Kasumi-1 (cell line): ENCODE measurements at regions not wholly inside any gene's neighbourhood (a gene's known extent, or its start where the extent isn't known, plus 50 kb on each side); places are given as distances from the start of the nearest gene placed in this dataset.

Source experiments
- DNase-seq, 2 experiments: peaks; one replicate each; lab custom pipeline; 2025; lab: John Stamatoyannopoulos, UW

DNA sequence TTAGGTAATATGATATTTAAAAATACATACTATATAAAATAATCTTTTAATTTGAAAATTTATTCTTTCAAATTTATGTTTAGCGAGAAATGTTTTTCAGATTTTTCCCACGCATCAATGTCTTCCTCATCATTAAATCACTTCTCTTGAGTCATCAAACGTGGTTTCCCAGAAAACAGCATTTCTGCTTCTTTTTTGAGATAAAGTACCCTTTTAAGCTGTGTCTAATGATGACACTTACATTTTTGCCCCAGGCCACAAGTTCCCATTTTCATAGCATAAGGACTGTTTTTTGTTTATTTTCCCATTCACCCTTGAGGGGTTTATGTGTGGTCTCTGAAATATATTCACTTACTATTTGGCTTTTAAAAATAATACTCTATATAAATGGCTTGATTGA lies 139.0 kb upstream of the HS3ST3A1 start:
- DNase-seq, result no peak

DNA sequence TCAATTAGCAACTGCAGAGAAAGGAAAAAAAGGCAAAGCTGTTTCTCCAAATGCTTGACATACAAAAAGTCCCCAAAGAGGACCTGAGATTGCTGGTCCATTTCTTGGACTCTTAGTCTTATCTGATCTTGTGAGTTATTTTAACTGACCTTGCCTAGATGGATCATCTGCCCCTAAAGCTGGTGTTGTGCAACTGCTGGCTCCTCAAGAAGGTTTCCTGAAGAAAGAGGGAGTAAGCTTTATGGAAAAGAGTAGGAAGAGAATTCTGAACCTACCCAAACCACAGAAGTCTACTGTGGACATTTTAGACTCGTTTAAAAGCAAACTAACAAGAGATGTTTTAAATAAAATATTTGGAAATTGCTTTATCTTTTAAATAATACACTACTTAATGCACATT lies 140.0 kb upstream of the HS3ST3A1 start:
- DNase-seq, result no peak

DNA sequence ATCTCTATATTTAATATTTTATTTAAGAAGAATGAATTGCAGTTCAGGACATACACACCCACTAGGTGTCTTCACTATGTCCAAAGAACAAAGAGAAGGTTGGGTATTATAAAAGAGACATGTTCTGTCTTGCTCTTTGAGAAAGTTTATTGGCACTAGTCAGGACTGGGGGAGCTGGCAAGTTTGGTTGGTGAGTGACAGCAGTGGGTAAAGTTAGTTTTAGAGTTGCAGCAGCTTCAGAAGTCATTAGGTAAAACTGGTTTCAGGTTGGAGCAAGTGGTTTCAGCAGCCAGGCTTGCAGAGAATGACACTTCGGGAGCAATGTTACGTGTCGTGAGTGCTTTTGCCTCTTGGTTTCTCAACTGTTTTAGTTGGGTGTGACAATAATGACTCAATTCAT lies 142.2 kb upstream of the HS3ST3A1 start:
- DNase-seq, result no peak

DNA sequence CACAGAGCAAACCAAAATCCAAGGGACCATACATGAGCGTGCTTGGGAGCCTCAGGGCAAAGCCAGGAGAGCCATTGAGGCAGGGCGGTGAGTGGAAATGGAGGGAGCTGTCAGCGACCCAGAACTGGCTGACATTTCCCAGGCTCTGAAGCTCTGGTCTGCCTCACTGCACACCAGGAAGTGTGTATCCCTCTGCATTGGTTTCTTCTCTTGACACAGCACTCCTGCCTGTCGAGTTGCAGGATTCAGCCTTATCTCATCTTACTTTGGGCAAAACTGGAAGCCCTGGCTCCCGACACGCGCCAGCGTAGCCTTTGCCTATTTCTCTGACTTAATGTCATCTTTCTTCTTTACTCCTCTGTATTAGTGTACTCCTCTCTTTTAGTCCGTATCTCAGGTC lies 144.7 kb upstream of the HS3ST3A1 start:
- DNase-seq, result no peak

DNA sequence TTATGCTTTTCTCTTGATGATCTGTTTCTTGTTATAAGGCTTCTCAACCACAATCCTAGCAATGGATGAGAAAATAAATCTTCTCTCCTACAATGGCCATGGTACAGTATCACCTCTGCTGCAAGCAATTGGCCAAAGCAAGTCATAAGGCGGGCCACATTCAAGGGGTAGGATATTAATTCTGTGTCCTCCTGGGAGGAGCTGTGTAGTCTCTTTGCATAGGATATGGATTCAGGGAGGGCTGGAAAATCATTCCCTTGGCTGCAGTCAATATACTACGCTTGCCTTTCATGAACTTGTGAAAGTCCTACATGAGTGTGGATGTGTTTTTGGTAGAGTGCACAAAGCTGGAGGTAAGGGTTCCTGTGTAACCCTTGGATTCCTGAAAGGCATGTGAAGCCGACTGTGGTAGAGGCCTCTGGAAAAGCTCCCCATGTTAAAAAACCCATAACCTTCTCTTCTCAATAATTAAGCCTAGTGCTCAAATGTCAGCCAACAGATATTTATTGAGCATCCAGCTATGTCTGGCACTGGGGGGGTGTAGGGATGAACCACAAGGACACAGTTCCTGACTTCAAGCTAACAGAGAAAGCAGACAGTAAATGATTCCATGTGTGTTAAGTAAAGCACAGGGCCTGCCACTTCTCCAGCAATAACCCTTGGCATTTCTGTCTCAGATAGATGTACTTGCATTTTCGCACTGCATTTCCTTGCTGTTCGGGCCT lies 147.6 kb upstream of the HS3ST3A1 start:
- DNase-seq, result no peak

DNA sequence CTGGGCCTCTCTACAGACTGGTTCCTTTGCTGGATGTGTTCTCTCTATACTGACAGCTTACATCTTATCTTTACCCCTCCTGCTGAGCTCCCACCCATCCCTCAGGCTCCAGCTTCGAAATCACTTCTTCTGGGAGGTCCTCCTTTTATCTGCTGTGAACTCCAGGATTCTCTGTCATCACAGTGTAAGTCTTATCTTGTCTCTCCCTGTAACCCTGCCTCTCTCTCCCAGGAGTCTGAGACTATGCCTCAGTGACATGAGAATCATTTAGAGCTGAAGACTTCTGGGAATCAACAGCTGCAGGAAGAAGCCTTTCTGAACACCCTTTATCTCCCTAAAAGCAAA lies 148.1 kb upstream of the HS3ST3A1 start:
- DNase-seq, result no peak

DNA sequence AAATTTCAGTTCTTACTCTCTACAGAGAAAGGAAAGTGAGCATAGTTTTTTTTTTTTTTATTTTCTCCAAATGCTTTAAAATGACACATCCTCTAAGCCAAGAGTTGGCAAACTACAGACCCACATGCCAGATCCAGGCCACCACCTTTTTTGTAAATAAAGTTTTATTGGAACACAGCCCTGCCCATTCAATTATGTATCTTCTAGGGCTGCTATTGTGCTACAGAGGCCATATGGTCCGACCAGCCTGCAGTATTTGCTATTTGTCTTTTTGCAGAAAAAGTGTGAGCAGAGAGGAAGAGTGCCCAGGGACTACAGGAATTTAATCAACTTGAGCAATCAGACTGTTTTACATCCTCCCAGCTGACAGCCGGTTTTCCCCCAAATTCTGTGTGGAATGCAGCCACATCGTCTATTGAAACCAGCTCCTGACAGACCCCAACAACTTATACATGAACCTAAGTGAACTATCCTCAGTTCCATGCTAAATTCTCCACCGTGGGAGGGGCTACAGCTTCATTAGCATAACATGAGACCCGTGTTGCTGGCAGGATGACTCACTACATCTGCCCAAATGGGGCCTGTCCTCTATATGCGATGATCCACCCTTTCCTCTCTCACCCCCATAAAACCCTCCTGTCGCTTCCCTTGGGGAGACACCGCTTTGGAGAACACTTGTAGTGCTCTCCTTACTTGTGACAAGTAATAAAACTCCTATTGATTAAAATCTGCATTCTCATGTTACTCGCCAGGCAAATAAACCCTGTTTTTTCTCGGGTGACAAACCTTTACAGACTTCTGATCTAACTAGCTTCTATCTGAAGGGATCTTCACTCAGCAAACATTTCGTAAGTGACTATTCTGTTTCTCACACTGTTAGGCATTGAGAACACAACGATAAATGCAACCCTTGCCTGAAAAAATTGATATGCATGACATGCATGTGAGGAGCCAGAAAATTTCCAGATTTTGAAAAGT lies 149.4 kb upstream of the HS3ST3A1 start:
- DNase-seq, result no peak

DNA sequence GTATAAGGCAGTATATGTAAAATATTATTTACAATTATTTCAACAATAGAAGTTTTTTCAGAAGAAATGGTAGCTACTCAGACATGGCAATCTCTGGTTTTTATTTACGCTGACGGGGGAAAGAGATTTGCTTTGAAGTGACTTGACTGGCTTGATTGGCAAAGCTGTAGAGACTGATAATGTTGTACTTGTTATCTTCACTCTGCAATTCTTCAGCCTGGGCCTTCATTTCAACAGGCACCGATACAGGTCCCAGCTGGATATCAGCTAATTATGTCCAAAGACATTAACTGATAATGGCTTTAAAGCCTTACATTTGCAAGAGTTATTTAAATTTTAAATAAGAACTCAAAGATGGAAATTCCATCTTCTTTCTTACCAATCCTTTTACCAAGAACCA lies 151.4 kb upstream of the HS3ST3A1 start:
- no peak for DNase-seq

DNA sequence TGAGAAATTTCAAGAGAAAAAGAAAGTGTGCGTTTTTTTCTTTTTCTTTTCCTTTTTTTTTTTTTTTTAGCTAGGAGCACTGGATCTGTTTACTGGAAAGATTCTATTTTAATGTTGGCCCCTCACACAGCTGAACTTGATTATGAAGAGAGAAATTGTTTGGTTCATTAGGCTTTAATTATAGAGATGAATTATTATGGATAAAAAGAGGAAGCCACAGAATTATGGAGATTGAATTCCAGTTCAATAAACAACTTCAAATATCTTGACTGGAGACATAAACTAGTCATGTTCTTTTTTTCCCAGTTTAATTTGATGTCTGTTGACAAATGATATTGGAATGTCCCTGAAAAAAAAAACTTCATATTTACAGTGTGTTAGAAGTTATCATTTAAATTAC lies 152.0 kb upstream of the HS3ST3A1 start:
- no peak for DNase-seq

DNA sequence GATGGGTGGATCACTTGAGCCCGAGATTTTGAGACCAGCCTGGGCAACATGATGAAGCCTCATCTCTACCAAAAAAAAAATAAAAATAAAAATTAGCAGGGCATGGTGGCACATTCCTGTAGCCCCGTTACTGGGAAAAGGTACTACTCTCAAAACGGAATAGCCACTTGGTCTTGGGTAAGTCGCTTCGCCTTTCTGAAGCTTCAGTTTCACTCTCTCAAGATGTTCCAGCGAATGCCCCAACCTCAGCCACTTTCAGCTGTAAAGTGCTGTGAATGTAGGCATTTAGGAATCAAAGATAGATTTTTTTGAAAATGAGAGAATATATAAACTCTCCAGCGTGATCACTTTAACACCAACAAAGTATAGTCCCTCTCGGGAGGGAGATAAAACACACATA lies 154.1 kb upstream of the HS3ST3A1 start:
- no peak for DNase-seq

DNA sequence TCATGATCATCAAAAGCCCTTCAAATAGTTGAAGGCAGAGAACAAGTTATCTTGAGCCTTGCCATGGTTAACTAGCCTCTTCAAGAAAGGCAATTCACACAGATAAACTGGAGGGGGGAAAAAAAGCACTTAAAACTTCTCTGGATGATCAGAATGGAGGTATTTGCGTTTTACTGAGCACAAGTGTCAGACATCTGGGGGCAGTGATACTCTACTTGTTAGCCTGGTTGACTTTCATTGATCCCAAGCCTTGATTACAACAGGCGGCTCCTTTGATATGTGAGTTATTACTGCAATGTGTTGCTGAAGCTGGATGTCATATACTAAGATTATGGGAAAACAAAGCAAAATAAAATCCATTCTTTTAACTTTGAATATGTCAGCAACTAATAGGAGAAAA lies 155.0 kb upstream of the HS3ST3A1 start:
- DNase-seq, result no peak

DNA sequence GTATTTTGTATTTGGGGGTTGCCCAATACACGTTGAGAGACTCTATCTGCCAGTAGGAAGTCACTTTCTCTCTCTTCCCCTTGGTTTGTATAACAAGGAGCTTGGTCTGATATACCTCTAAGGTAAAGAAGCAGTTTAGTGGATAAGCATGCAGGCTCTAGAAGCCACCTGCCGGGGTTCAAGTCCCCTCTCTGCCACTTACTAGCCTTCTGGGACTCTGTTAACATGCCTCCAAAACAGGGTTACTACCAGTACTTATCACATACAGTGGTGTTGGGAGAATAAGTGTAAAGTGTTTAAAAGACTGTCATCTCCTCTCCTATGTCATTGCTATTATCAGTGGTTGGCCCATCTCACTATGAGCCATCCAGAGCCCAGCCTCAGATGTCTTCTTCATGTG lies 156.1 kb upstream of the HS3ST3A1 start:
- no peak for DNase-seq

DNA sequence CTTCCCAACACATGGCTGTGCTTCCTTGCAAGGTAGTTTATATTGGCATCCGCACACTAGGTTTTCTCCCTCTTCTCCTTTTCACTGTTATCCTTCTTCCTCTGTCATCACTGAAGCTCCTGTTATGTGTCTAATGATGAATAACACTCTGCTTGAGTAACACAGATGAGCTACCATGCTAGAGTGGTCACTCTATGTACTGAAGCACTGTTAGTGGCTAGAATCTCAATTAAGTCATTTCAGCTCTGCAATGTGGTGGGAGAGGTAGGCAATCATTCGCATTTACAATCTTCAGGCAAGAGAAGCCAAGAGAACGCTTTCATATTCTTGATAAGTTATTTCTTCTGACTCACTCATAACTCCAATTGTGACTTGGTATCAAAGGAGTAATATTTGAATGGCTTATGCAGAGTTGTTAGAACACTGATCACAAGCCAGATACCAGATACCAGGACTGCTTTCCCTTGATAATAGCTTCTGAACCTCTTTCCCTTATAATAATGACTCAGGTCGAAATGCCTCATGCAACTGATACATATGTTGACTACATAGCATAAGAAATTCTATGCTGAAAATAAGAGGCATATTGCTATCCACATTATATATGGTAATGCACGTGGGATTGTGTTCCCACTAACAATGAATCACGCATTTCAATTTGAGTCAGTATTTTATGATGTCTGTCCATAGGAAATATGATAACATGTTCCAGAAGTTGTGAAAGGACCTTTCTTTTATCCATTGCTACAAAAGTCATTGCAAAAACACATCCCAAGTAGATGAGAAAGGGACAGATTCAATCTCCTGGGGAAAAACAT lies 158.0 kb upstream of the HS3ST3A1 start:
- no peak for DNase-seq

DNA sequence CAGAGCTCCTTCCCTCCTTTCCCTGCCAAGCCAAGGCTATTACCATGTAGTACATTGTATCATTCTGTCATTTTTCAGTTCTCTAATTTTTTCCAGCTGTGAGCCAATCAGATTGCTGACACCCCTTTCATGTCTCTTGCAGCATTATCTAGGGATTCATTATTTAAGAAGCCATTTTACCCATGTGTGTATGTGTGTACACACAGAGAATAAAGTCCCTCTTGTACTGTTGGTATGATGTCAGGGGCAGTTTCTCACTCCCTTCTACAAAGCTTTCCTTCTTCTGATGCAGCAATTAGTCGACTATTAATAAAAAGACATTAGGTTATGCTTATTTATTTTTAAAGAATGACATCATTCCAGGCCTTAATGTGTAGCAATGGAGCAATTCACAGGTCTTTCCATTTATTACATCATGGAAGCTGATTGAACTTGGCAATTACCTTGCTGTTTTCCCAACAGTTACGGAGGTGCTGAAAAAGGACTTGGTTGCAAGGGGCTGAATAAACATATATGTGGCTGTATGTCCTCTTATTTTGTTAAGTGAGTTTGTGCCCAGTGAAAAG lies 159.4 kb upstream of the HS3ST3A1 start:
- no peak for DNase-seq

DNA sequence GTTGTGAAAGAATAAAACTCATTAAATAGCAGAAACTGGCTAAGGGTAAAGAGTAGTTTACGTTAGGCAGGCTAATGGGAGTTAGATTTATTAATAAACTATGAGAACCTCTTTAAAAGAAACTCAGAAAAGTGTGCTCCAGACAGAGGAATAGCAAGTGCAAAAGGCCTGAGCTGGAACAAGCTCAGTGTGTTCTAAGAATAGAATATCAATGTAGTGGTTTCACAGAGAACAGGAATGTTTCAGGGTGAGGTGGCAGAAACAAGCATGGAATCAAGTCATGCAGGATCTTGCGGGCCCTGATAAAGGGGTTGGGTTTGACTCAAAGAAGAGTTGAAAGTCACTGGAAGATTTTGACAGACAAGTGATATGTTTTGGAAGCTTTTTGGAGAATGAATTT lies 164.0 kb upstream of the HS3ST3A1 start:
- DNase-seq, result no peak

DNA sequence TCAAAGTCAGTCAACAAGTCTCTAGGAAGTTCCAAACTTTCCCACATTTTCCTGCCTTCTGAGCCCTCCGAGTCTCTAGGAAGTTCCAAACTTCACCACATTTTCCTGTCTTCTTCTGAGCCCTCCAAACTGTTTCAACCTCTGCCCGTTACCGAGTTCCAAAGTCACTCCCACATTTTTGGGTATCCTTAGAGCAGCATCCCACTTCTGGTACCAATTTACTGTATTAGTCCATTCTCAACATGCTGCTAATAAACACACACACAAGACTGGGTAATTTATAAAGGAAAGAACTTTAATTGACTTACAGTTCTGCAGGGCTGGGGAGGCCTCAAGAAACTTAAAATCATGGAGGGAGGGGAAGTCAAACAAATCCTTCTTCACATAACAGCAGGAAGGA lies 169.0 kb upstream of the HS3ST3A1 start:
- DNase-seq, result no peak

DNA sequence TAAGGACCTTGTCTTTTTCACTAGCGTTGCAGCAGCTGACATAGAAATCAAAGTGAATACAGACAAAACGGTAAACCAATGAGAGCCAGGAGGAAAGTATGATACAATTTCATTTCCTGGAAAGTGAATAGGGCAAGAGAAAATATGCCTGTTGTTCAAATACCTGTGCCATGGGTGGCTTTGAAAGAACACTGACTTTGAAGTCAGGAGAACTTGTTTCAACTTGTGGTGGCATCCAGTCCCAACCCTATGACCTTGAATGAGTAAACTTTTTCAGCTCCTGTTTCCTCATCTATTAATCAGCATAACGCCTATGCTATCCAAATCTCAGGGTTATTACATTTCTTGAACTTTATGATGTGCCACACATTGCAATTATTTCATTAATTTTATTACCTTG lies 173.7 kb upstream of the HS3ST3A1 start:
- DNase-seq, result no peak

DNA sequence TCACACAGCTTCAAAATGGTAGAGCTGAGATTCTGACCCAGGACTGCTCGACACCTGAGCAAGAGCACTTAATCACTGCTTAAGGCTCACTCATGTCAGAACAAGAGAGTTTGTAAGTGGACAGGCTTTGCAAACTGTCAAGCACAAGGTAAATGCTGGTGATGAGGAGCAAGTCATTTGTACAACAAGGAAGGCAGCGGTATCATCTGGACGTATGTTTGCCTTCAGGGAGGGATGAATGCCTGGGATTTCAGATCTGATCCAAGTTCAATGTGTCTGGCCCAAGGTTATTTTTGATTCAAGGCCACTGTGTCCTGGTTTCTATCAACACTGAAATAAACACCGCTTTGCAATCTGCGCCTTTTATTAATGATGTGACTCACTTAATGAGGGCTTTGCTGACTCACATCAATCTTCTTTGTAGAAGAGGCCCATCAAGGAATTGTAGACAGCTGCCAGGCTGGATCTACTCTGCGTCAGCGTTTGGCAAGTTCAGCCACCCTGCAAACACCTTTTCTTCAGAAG lies 174.4 kb upstream of the HS3ST3A1 start:
- no peak for DNase-seq

DNA sequence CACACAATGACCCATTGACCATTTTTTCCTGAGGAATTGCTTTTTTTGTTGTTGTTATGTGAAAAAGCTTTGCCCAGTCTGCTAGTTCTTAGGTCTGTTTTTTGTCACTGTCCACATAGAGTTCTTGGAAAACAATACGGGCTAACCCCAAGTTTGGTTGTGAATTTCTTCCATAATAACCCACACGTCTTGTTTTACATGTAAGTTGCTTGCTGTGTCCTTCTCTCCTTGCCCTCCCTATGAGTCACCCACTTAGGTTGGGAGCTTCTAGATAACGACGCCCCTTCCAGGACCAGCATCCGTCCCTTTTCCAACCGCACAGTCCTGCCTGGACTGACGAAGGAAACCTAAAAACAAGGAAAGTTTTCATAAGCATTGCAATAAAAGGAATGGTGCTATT lies 175.3 kb upstream of the HS3ST3A1 start:
- no peak for DNase-seq

DNA sequence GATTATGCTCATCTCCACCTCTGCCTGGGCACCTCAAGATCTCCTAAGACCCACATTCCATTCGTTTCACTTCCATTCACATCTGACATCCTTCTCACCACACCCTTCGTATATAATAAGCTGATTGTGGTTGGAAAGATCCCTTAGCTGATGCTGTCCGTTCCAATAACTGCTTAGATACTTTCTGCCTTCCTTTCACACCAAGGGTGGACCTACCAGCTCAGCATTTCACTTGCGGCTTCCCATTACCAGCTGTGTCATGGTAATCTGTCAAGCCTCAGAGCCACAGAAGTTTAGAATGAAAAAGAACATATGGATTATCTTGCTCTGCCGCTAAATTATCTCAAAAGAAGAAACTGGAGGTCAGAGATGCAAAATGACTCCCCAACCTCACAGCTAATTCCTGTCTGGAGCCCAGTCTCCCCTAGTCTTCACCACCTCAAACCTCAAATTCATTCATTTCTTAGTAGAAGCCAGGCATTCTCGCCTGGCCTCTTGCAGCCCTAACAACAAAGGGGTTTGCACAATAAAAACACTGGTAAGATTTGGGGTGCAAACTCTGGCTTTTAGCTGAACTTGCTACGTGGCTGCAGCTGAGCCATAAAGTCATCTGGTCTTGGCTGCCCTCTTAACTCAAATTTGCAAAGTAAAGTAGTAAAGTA lies 182.8 kb upstream of the HS3ST3A1 start:
- no peak for DNase-seq

DNA sequence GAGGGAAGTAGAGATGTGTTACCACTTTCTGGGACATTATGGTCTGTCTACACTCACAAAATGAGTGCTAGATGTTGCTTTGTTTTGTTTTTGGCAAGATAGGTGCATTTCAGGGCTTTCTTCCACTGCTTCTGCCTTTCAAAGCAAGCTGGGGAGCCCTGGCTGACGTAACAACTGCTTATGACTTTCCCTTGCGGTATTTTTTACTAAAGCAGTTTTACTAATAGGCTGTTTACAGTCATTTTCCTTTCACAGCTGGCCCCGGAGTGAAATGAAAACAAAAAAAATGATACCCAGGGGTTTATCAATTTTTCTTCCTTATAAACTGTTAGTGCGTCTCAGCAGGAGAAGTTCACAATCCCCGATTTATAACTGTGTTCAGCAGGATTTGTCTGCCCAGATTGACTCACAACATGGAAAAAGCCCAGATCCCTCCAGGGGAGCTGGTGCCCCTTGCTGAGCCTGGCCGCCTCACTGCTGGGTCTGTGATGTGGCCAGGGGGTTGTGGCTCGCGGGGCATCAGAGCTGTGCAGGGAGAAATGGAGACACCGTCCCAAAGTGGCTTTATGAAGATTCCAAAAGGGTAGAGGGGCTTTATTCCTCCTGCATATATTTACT lies 184.4 kb upstream of the HS3ST3A1 start:
- DNase-seq, result no peak
